ENCODE measurements at regions not wholly inside any gene's neighbourhood (a gene's known extent, or its start where the extent isn't known, plus 50 kb on each side); places are given as distances from the start of the nearest gene placed in this dataset.

DNA sequence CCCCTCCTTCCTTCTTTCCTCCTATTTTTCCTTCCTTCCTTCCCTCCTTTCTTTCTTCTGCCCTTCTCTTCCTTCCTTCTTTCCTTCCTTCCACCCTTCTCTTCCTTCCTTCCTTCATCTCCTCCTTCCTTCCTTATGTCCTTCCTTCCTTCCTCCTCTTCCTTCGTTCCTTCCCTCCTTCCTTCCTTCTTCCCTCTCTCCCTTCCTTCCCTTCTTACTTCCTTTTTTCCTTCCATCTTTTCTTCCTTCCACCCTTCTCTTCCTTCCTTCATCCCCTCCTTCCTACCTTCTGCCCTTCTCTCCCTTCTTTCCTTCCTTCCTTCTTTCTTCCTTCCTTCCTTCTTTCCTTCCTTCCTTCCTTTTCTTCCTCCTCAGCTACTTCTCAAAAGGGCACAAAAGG is 287.3 kb upstream of the ZNF507 start:
- H3K4me3 ChIP-seq, result no peak overlapping the region
- 36 to 72% methylated on average over 1 of the region's 1 CpG for WGBS, 2 donors
- H3K27me3 ChIP-seq (ENCODE audit: control insufficient read depth in 3 of 3, insufficient read depth in 3 of 3, low read length in 2 of 3), result no peaks in the 10 kb centered on the region
- no peaks in the 10 kb centered on the region for H3K36me3 ChIP-seq (ENCODE audit: control insufficient read depth in 4 of 4, insufficient read depth in 4 of 4, low read length in 4 of 4)
- H3K27ac ChIP-seq (ENCODE audit: low read depth in 1 of 2, low read length in 1 of 2), result no peak overlapping the region
- H3K9ac ChIP-seq (ENCODE audit: insufficient read depth in 1 of 2, low read length in 2 of 2), result no peak overlapping the region
- no peaks in the 10 kb centered on the region for H3K4me1 ChIP-seq (ENCODE audit: control insufficient read depth in 5 of 5, insufficient read depth in 5 of 5, low read length in 5 of 5)
- TF ChIP-seq, protein P1, sequence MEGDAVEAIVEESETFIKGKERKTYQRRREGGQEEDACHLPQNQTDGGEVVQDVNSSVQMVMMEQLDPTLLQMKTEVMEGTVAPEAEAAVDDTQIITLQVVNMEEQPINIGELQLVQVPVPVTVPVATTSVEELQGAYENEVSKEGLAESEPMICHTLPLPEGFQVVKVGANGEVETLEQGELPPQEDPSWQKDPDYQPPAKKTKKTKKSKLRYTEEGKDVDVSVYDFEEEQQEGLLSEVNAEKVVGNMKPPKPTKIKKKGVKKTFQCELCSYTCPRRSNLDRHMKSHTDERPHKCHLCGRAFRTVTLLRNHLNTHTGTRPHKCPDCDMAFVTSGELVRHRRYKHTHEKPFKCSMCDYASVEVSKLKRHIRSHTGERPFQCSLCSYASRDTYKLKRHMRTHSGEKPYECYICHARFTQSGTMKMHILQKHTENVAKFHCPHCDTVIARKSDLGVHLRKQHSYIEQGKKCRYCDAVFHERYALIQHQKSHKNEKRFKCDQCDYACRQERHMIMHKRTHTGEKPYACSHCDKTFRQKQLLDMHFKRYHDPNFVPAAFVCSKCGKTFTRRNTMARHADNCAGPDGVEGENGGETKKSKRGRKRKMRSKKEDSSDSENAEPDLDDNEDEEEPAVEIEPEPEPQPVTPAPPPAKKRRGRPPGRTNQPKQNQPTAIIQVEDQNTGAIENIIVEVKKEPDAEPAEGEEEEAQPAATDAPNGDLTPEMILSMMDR (IDR thresholded peaks at IDR 0.05; ENCODE audit: control extremely low read depth, extremely low read depth), result no peak
- ATAC-seq (ENCODE audit: insufficient read depth, low FRiP score), result no peak
- H3K9me3 ChIP-seq (ENCODE audit: control insufficient read depth in 4 of 4, insufficient read depth in 3 of 4, low read length in 3 of 4), result peaks cover 0 to 2% (median 0%) of the 10 kb centered on the region in 4 donors
- DNase-seq, result no peak

DNA sequence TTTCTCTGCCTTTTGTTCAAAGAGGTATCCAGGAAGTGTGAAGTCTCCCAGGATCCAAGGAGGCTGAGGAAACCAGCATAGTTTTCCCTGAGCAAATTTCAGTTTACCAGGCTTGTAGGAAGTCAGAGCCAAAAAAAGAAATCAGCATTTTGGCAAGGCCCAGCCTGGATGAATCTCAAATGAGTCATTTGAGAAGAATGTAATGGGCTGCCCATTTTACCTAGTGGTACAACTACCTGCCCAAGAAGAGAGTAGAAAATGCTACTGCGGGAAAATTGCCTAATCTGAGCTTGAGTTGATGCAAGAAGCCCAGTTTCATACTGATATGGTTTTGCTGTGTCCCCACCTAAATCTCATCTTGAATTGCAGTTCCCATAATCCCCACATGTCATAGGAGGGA is 284.1 kb upstream of the ZNF507 start:
- H3K4me1 ChIP-seq (ENCODE audit: control insufficient read depth in 5 of 5, insufficient read depth in 5 of 5, low read length in 5 of 5), result no peaks in the 10 kb centered on the region
- 70 to 85% methylated on average over 1 of the region's 1 CpG for WGBS, 2 donors
- TF ChIP-seq, protein P1 (IDR thresholded peaks at IDR 0.05; ENCODE audit: control extremely low read depth, extremely low read depth), result no peak
- H3K9me3 ChIP-seq (ENCODE audit: control insufficient read depth in 4 of 4, insufficient read depth in 3 of 4, low read length in 3 of 4), result peaks cover 0 to 2% (median 0%) of the 10 kb centered on the region in 4 donors
- ATAC-seq (ENCODE audit: insufficient read depth, low FRiP score) (no peak), DNase-seq (no peak)
- no peak overlapping the region for H3K27ac ChIP-seq (ENCODE audit: low read depth in 1 of 2, low read length in 1 of 2)
- no peaks in the 10 kb centered on the region for H3K36me3 ChIP-seq (ENCODE audit: control insufficient read depth in 4 of 4, insufficient read depth in 4 of 4, low read length in 4 of 4)
- H3K9ac ChIP-seq (ENCODE audit: insufficient read depth in 1 of 2, low read length in 2 of 2), result no peak overlapping the region
- H3K27me3 ChIP-seq (ENCODE audit: control insufficient read depth in 3 of 3, insufficient read depth in 3 of 3, low read length in 2 of 3), result no peaks in the 10 kb centered on the region
- no peak overlapping the region for H3K4me3 ChIP-seq

DNA sequence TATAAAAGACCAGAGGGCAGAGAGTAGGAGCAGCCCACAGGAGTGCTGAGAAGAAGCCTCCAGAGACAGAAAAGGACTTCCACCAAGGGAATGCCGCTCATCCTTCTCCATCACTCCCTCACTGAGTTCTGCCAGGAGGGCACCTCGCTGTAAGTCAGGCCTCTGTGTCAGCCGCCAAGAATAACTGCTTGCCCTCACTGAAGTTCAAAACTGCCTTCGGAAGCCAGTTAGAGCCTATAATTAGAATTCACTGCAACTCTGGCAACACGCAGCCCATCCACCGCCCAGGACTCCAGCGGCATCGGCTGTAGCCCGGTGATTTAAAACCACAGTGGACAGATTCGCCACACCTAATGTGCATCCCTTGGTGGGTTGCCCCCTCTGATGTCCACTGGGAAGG is 281.8 kb upstream of the ZNF507 start:
- no peak overlapping the region for H3K27ac ChIP-seq (ENCODE audit: low read depth in 1 of 2, low read length in 1 of 2)
- H3K36me3 ChIP-seq (ENCODE audit: control insufficient read depth in 4 of 4, insufficient read depth in 4 of 4, low read length in 4 of 4), result no peaks in the 10 kb centered on the region
- no peaks in the 10 kb centered on the region for H3K4me1 ChIP-seq (ENCODE audit: control insufficient read depth in 5 of 5, insufficient read depth in 5 of 5, low read length in 5 of 5)
- no peak overlapping the region for H3K9ac ChIP-seq (ENCODE audit: insufficient read depth in 1 of 2, low read length in 2 of 2)
- WGBS, 2 donors, result 82 to 89% methylated on average over 10 of the region's 10 CpGs
- ATAC-seq (ENCODE audit: insufficient read depth, low FRiP score) (no peak), DNase-seq (no peak)
- H3K9me3 ChIP-seq (ENCODE audit: control insufficient read depth in 4 of 4, insufficient read depth in 3 of 4, low read length in 3 of 4), result peaks cover 0 to 2% (median 0%) of the 10 kb centered on the region in 4 donors
- no peak overlapping the region for H3K4me3 ChIP-seq
- no peaks in the 10 kb centered on the region for H3K27me3 ChIP-seq (ENCODE audit: control insufficient read depth in 3 of 3, insufficient read depth in 3 of 3, low read length in 2 of 3)
- TF ChIP-seq, protein P1 (IDR thresholded peaks at IDR 0.05; ENCODE audit: control extremely low read depth, extremely low read depth), result no peak

DNA sequence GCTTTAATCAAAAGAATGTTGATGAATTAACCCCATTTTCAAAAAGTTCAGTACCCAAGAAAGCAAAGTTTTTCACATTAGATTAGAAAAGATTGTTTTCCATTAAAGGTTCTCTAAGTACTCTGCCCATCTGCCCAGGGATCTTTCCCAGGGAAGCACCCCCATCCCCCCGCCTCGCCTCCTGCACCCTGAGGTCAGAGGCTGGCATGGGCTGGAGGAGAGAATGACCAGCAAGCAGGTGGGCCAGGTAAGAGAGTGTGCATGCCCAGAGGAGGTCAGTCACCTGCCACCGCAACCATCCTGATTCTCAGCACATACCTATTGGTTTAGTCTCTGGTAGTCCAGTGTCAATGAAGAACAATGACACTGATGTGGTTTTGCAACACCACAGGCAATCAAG is 279.4 kb upstream of the ZNF507 start:
- Histone ChIP-seq H3K36me3 (ENCODE audit: control insufficient read depth in 4 of 4, insufficient read depth in 4 of 4, low read length in 4 of 4) (no peaks in the 10 kb centered on the region), H3K4me3 (no peak overlapping the region), H3K9me3 (ENCODE audit: control insufficient read depth in 4 of 4, insufficient read depth in 3 of 4, low read length in 3 of 4) (no peaks in the 10 kb centered on the region), H3K4me1 (ENCODE audit: control insufficient read depth in 5 of 5, insufficient read depth in 5 of 5, low read length in 5 of 5) (peaks cover 0 to 3% (median 0%) of the 10 kb centered on the region in 5 donors), H3K27me3 (ENCODE audit: control insufficient read depth in 3 of 3, insufficient read depth in 3 of 3, low read length in 2 of 3) (no peaks in the 10 kb centered on the region), H3K9ac (ENCODE audit: insufficient read depth in 1 of 2, low read length in 2 of 2) (no peak overlapping the region), H3K27ac (ENCODE audit: low read depth in 1 of 2, low read length in 1 of 2) (no peak overlapping the region)
- DNase-seq (no peak), ATAC-seq (ENCODE audit: insufficient read depth, low FRiP score) (no peak)
- WGBS, 2 donors, result 95 to 96% methylated on average over 3 of the region's 3 CpGs
- TF ChIP-seq, protein P1 (IDR thresholded peaks at IDR 0.05; ENCODE audit: control extremely low read depth, extremely low read depth), result no peak

Data from lung (tissue), 11 donors.